ENCODE measurements at regions not wholly inside any gene's neighbourhood (a gene's known extent, or its start where the extent isn't known, plus 50 kb on each side); places are given as distances from the start of the nearest gene placed in this dataset.

GRCh38 chr18:42360716-42361115 lies 405.7 kb downstream of the PIK3C3 start:
- no peak for TF ChIP-seq POLR2A (IDR thresholded peaks at IDR 0.05; ENCODE audit: low read depth, low read length)
- TF ChIP-seq TAF1 (IDR thresholded peaks at IDR 0.05; ENCODE audit: low read depth, low read length) = no peak
- TF ChIP-seq POLR2AphosphoS5 (IDR thresholded peaks at IDR 0.05; ENCODE audit: low read depth, low read length) = no peak
- TF ChIP-seq SPI1 (IDR thresholded peaks at IDR 0.05; ENCODE audit: low read depth, low read length) = no peak
- TF ChIP-seq POU2F2 (IDR thresholded peaks at IDR 0.05; ENCODE audit: low read depth, low read length) = no peak
